Skin epidermis (tissue), 12 donors: ENCODE measurements at regions not wholly inside any gene's neighbourhood (a gene's known extent, or its start where the extent isn't known, plus 50 kb on each side); places are given as distances from the start of the nearest gene placed in this dataset.
"Not testable (repeated sequence)": the region's sequence is repeated elsewhere in the genome, so short reads cannot be mapped to it uniquely, and the experiment has no call there.

Experiments
- H3K27ac ChIP-seq, 21 experiments: fragments of 200-600 bp; sonication (generic) in 11 of 21; one replicate each; pipeline ENCODE4 v1.5.0; 2020; ENCODE audit warnings: mild to moderate bottlenecking in 3 of 21, inconsistent platforms in 2 of 21, moderate library complexity in 2 of 21
- H3K4me3 ChIP-seq, 7 experiments: fragments of 200-600 bp; sonication (generic) in 2 of 7; one replicate each; pipeline ENCODE4 v1.5.0; 2020; ENCODE audit warnings: inconsistent platforms in 2 of 7, mild to moderate bottlenecking in 2 of 7, moderate library complexity in 1 of 7

- H3K4me3 ChIP-seq, result no peak overlapping the region
- H3K27ac ChIP-seq, result no peak overlapping the region
These were observed 247.0 kb upstream of the SLC30A5 start for GRCh38 chr5:68846828-68847227.

- no peak overlapping the region for H3K27ac ChIP-seq
- no peak overlapping the region for H3K4me3 ChIP-seq
These were observed 245.7 kb upstream of the SLC30A5 start for GRCh38 chr5:68848091-68848490.

- H3K4me3 ChIP-seq, result no peak overlapping the region
- no peak overlapping the region for H3K27ac ChIP-seq
These were observed 244.7 kb upstream of the SLC30A5 start for GRCh38 chr5:68849103-68849502.

- H3K27ac ChIP-seq, result no peak overlapping the region
- no peak overlapping the region for H3K4me3 ChIP-seq
These were observed 243.9 kb upstream of the SLC30A5 start for GRCh38 chr5:68849906-68850305.

GRCh38 chr5:68861099-68861498 is 232.7 kb upstream of the SLC30A5 start:
- no peak overlapping the region for H3K4me3 ChIP-seq
- H3K27ac ChIP-seq, result no peak overlapping the region

GRCh38 chr5:68862560-68862959 is 231.3 kb upstream of the SLC30A5 start:
- Histone ChIP-seq H3K27ac (no peak overlapping the region), H3K4me3 (no peak overlapping the region)

- not testable (repeated sequence) for H3K4me3 ChIP-seq, H3K27ac ChIP-seq
These were observed 228.6 kb upstream of the SLC30A5 start for GRCh38 chr5:68865192-68865591.

GRCh38 chr5:68872088-68872839 is 221.6 kb upstream of the SLC30A5 start:
- no peak overlapping the region for H3K27ac ChIP-seq
- H3K4me3 ChIP-seq, result no peak overlapping the region

- Histone ChIP-seq H3K4me3 (no peak overlapping the region), H3K27ac (no peak overlapping the region)
These were observed 220.6 kb upstream of the SLC30A5 start for GRCh38 chr5:68873198-68873597.

GRCh38 chr5:68875351-68875750 is 218.5 kb upstream of the SLC30A5 start:
- Histone ChIP-seq H3K27ac (no peak overlapping the region), H3K4me3 (no peak overlapping the region)

- Histone ChIP-seq H3K27ac (no peak overlapping the region), H3K4me3 (no peak overlapping the region)
These were observed 210.4 kb upstream of the SLC30A5 start for GRCh38 chr5:68883436-68883835.

GRCh38 chr5:68884144-68884754 is 209.6 kb upstream of the SLC30A5 start:
- H3K4me3 ChIP-seq, result no peak overlapping the region
- H3K27ac ChIP-seq, result no peak overlapping the region

GRCh38 chr5:68884883-68885282 is 208.9 kb upstream of the SLC30A5 start:
- no peak overlapping the region for H3K4me3 ChIP-seq
- H3K27ac ChIP-seq, result no peak overlapping the region

GRCh38 chr5:68886814-68887213 is 207.0 kb upstream of the SLC30A5 start:
- Histone ChIP-seq H3K4me3 (no peak overlapping the region), H3K27ac (no peak overlapping the region)

GRCh38 chr5:68891718-68892117 is 202.1 kb upstream of the SLC30A5 start:
- Histone ChIP-seq H3K4me3 (no peak overlapping the region), H3K27ac (no peak overlapping the region)

- Histone ChIP-seq H3K27ac (no peak overlapping the region), H3K4me3 (no peak overlapping the region)
These were observed 199.1 kb upstream of the SLC30A5 start for GRCh38 chr5:68894673-68895072.

- no peak overlapping the region for H3K4me3 ChIP-seq
- peak overlapping the region in 4 of 21 experiments; percentile 2 to 44 (median 24) for H3K27ac ChIP-seq
These were observed 194.8 kb upstream of the SLC30A5 start for GRCh38 chr5:68898951-68899471.

- Histone ChIP-seq H3K27ac (peak overlapping the region in 1 of 21 experiments; percentile 16), H3K4me3 (no peak overlapping the region)
These were observed 181.7 kb upstream of the SLC30A5 start for GRCh38 chr5:68911840-68912690.

- no peak overlapping the region for H3K4me3 ChIP-seq
- no peak overlapping the region for H3K27ac ChIP-seq
These were observed 178.7 kb upstream of the SLC30A5 start for GRCh38 chr5:68915079-68915478.

- Histone ChIP-seq H3K4me3 (no peak overlapping the region), H3K27ac (no peak overlapping the region)
These were observed 175.5 kb upstream of the SLC30A5 start for GRCh38 chr5:68918306-68918705.
